Liver (tissue), 7 donors: ENCODE measurements at regions not wholly inside any gene's neighbourhood (a gene's known extent, or its start where the extent isn't known, plus 50 kb on each side); places are given as distances from the start of the nearest gene placed in this dataset.

Experiments
- DNase-seq: peaks from one replicate; pipeline ENCODE4 v3.0.0-alpha.2; 2017; ENCODE audit warnings: low spot score
- H3K27ac ChIP-seq, 2 donors: one replicate each; pipeline ENCODE4 v1.7.0; 2013; ENCODE audit warnings: inconsistent platforms in 2 of 2, low read length in 2 of 2, control low read depth in 1 of 2, low read depth in 1 of 2, mild to moderate bottlenecking in 1 of 2
- H3K27me3 ChIP-seq, 4 donors: one replicate each; pipeline versions ENCODE4 v1.6.1 to v1.7.0; 2013; ENCODE audit warnings: low read length in 3 of 4, inconsistent platforms in 1 of 4, mild to moderate bottlenecking in 1 of 4, moderate library complexity in 1 of 4; ENCODE audit not compliant: control insufficient read depth in 4 of 4, insufficient read depth in 4 of 4
- H3K36me3 ChIP-seq, 4 donors: one replicate each; pipeline versions ENCODE4 v1.6.1 to v1.7.0; 2013; ENCODE audit warnings: low read length in 3 of 4, mild to moderate bottlenecking in 3 of 4, low read depth in 1 of 4, moderate library complexity in 1 of 4; ENCODE audit not compliant: control insufficient read depth in 4 of 4, insufficient read depth in 3 of 4
- H3K4me1 ChIP-seq, 4 donors: one replicate each; pipeline versions ENCODE4 v1.6.1 to v1.7.0; 2013; ENCODE audit warnings: low read length in 3 of 4, mild to moderate bottlenecking in 3 of 4, moderate library complexity in 1 of 4; ENCODE audit not compliant: control insufficient read depth in 4 of 4, insufficient read depth in 4 of 4
- H3K4me3 ChIP-seq, 3 donors: one replicate each; pipeline versions ENCODE4 v1.6.1 to v1.7.0; 2013; ENCODE audit warnings: low read length in 3 of 3, control low read depth in 1 of 3, low read depth in 1 of 3, mild to moderate bottlenecking in 1 of 3
- H3K9ac ChIP-seq, 2 donors: one replicate each; pipeline ENCODE4 v1.7.0; 2013; ENCODE audit warnings: low read length in 2 of 2, mild to moderate bottlenecking in 2 of 2, moderate library complexity in 2 of 2, control low read depth in 1 of 2, low read depth in 1 of 2
- H3K9me3 ChIP-seq, 4 donors: one replicate each; pipeline versions ENCODE4 v1.6.1 to v1.7.0; 2013; ENCODE audit warnings: low read length in 3 of 4; ENCODE audit not compliant: control insufficient read depth in 4 of 4
- ATF3 ChIP-seq: IDR thresholded peaks from 2 replicates; pipeline ENCODE4 v1.6.1; 2016; ENCODE audit warnings: antibody characterized with exemption
- EGR1 ChIP-seq, 2 donors: IDR thresholded peaks; 2 replicates each; pipeline ENCODE4 v1.6.1; 2016 to 2018; ENCODE audit warnings: antibody characterized with exemption in 2 of 2, low read depth in 2 of 2
- FOXA1 ChIP-seq: IDR thresholded peaks from 2 replicates; pipeline ENCODE4 v1.6.1; 2016; ENCODE audit warnings: antibody characterized with exemption
- GABPA ChIP-seq, 2 donors: IDR thresholded peaks in 1 of 2; conservative IDR thresholded peaks in 1 of 2; 2 replicates each; pipeline ENCODE4 v1.6.1; 2016; ENCODE audit warnings: antibody characterized with exemption in 2 of 2, mild to moderate bottlenecking in 1 of 2, moderate library complexity in 1 of 2
- HNF4A ChIP-seq, 2 donors: conservative IDR thresholded peaks; 2 replicates each; pipeline ENCODE4 v1.6.1; 2016; ENCODE audit warnings: antibody characterized with exemption in 2 of 2, mild to moderate bottlenecking in 2 of 2
- HNF4G ChIP-seq: IDR thresholded peaks from 2 replicates; pipeline ENCODE4 v1.6.1; 2016; ENCODE audit warnings: antibody characterized with exemption
- JUND ChIP-seq, 2 donors: IDR thresholded peaks; 2 replicates each; pipeline ENCODE4 v1.6.1; 2016; ENCODE audit warnings: antibody characterized with exemption in 2 of 2
- MAX ChIP-seq: IDR thresholded peaks from 2 replicates; pipeline ENCODE4 v1.6.1; 2016; ENCODE audit warnings: antibody characterized with exemption
- NR2F2 ChIP-seq: IDR thresholded peaks from 2 replicates; pipeline ENCODE4 v1.6.1; 2016; ENCODE audit warnings: antibody characterized with exemption
- RAD21 ChIP-seq, 2 donors: IDR thresholded peaks; 2 replicates each; pipeline ENCODE4 v1.6.1; 2016; ENCODE audit warnings: antibody characterized with exemption in 2 of 2, mild to moderate bottlenecking in 2 of 2
- REST ChIP-seq: IDR thresholded peaks from 2 replicates; pipeline ENCODE4 v1.6.1; 2016; ENCODE audit warnings: antibody characterized with exemption, mild to moderate bottlenecking
- RXRA ChIP-seq, 2 donors: IDR thresholded peaks; 2 replicates each; pipeline ENCODE4 v1.6.1; 2017 to 2018; ENCODE audit warnings: antibody characterized with exemption in 2 of 2, mild to moderate bottlenecking in 1 of 2
- SP1 ChIP-seq: IDR thresholded peaks from 2 replicates; pipeline ENCODE4 v1.6.1; 2018; ENCODE audit warnings: antibody characterized with exemption, mild to moderate bottlenecking
- TAF1 ChIP-seq: conservative IDR thresholded peaks from 2 replicates; pipeline ENCODE4 v1.6.1; 2016; ENCODE audit warnings: antibody characterized with exemption, mild to moderate bottlenecking
- YY1 ChIP-seq: IDR thresholded peaks from 2 replicates; pipeline ENCODE4 v1.6.1; 2016; ENCODE audit warnings: antibody characterized with exemption, mild to moderate bottlenecking
- ZBTB33 ChIP-seq: IDR thresholded peaks from 2 replicates; pipeline ENCODE4 v1.6.1; 2016; ENCODE audit warnings: antibody characterized with exemption
- WGBS: extraction: QIAGEN DNeasy Blood & Tissue Kit; methylation state at CpG from one replicate; pipeline ENCODE4 v1.1.7; 2013; 5-methylcytosine and 5-hydroxymethylcytosine counted together
- donor health status: healthy.
- donor health status: healthy.
- donor health status: healthy.
- donor health status: healthy.

GRCh38 chr5:75909223-75909622 lies 174.0 kb upstream of the SV2C start:
- H3K9me3 ChIP-seq = no peaks in the 10 kb centered on the region
- WGBS = 61% methylated on average over 1 of the region's 1 CpG
- TF ChIP-seq ATF3 = no peak
- TF ChIP-seq EGR1 (IDR thresholded peaks at IDR 0.05; ENCODE audit: low read depth in 2 of 2) = no peak
- no peak for TF ChIP-seq NR2F2
- no peak for TF ChIP-seq HNF4A (conservative IDR thresholded peaks at IDR 0.05)
- TF ChIP-seq RAD21 (IDR thresholded peaks at IDR 0.05) = no peak
- no peak for TF ChIP-seq TAF1
- no peak for TF ChIP-seq RXRA (IDR thresholded peaks at IDR 0.05)
- TF ChIP-seq HNF4G = no peak
- no peak for TF ChIP-seq FOXA1
- TF ChIP-seq JUND (IDR thresholded peaks at IDR 0.05) = no peak
- TF ChIP-seq REST = no peak
- no peak for TF ChIP-seq ZBTB33
- no peak for TF ChIP-seq SP1
- no peak for TF ChIP-seq MAX
- TF ChIP-seq YY1 = no peak

GRCh38 chr5:75907651-75908050 lies 175.5 kb upstream of the SV2C start:
- H3K36me3 ChIP-seq = no peaks in the 10 kb centered on the region
- no peaks in the 10 kb centered on the region for H3K9me3 ChIP-seq
- 76% methylated on average over 4 of the region's 4 CpGs for WGBS
- H3K27ac ChIP-seq = no peak overlapping the region
- DNase-seq = no peak
- H3K27me3 ChIP-seq = peaks cover 0 to 7% (median 3%) of the 10 kb centered on the region in 4 donors
- no peak overlapping the region for H3K4me3 ChIP-seq
- no peaks in the 10 kb centered on the region for H3K4me1 ChIP-seq
- TF ChIP-seq GABPA (IDR thresholded peaks at IDR 0.05 in 1 of 2, conservative IDR thresholded peaks at IDR 0.05 in 1 of 2) = no peak
- no peak for TF ChIP-seq MAX
- no peak for TF ChIP-seq HNF4A (conservative IDR thresholded peaks at IDR 0.05)
- H3K9ac ChIP-seq = no peak overlapping the region

More at GRCh38 chr5:75909223-75909622, 174.0 kb upstream of the SV2C start:
- Histone ChIP-seq H3K27ac (no peak overlapping the region), H3K4me3 (no peak overlapping the region), H3K27me3 (peaks cover 2 to 6% (median 4%) of the 10 kb centered on the region in 4 donors), H3K9ac (no peak overlapping the region), H3K4me1 (no peaks in the 10 kb centered on the region), H3K36me3 (no peaks in the 10 kb centered on the region)
- DNase-seq = no peak
